ENCODE measurements at regions not wholly inside any gene's neighbourhood (a gene's known extent, or its start where the extent isn't known, plus 50 kb on each side); places are given as distances from the start of the nearest gene placed in this dataset.
"Not testable (repeated sequence)": the region's sequence is repeated elsewhere in the genome, so short reads cannot be mapped to it uniquely, and the experiment has no call there.

DNA sequence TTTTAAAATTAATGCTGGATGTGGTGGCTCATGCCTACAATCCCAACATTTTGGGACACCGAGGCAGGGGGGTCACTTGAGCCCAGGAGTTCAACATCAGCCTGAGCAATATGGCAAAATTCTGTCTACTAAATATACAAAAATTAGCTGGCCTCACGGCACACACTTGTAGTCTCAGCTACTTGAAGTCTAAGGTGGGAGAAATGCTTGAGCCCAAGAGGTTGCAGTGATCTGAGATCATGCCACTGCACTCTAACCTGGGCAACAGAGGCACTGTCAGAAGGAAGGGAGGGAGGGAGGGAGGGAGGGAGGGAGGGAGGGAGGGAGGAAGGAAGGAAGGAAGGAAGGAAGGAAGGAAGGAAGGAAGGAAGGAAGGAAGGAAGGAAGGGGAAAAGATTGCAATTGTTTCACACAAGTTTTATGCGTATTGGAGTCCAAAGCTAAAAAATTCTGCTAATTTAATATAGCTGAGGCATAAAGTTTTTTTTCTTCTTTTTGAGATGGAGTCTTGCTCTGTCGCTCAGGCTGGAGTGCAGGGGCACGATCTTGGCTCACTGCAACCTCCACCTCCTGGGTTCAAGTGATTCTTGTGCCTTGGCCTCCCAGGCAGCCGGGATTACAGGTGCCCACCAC lies 328.8 kb downstream of the KLF12 start:
- not testable (repeated sequence) for DNase-seq

- no peak for DNase-seq
Observed at GRCh38 chr13:73803997-73804396, 330.2 kb downstream of the KLF12 start.

DNA sequence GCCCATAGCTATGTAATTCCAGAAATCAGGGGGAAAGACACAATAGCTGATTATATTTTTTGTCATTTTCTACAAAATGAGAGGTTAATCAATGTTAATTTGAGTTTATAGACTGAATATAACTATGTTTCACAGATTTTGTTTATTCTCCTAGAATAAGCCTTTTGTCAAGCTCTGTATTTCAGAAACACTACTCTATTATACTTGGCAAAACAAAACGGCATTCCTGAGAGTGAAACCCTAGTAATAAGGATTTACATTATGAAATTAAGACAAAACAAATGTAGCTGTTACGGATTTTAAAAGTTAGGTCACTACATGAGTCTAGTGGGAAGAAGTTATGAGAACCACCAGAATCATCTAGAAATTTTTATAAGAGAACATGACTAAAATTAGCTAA lies 334.2 kb downstream of the KLF12 start:
- no peak for DNase-seq

DNA sequence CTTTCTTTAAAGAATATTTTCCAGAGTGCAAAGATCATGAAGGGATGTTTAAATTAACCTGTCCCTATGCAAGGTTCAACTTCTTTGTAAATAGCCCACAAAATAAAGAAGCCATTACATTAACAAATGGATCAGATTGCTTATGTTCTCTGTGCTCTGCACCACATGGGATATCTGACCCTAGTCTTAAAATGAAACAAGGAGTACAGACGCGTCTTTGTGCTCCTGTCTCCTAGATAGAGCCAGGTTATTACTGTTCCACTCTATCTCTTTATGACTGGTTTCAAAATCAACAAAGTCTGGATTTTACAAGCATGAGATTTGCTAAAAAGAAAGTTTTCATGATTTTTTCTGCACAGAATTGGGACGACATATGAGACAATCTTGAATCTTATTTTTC lies 339.4 kb downstream of the KLF12 start:
- no peak for DNase-seq

DNA sequence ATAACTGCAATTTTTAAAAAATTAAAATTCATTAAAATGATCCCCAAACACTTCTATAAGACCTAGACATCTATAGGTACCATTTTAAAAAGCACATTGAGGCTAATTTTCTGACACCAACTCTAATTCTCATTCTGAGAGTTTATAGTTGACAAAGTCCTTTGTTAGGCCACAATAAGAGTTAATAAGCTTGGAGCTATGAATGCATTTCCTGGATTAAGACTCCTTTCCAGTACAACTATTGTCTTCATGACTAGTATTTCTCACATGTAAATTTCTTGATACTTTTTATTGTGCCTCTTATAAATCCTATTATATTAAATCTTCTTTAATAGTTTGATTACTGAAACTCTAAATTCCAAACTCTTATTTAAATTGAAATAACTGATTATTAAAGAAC lies 340.8 kb downstream of the KLF12 start:
- no peak for DNase-seq

- no peak for DNase-seq
Observed at GRCh38 chr13:73792796-73793195, 341.4 kb downstream of the KLF12 start.

GRCh38 chr13:73782450-73783449 lies 351.5 kb downstream of the KLF12 start:
- DNase-seq = no peak

DNA sequence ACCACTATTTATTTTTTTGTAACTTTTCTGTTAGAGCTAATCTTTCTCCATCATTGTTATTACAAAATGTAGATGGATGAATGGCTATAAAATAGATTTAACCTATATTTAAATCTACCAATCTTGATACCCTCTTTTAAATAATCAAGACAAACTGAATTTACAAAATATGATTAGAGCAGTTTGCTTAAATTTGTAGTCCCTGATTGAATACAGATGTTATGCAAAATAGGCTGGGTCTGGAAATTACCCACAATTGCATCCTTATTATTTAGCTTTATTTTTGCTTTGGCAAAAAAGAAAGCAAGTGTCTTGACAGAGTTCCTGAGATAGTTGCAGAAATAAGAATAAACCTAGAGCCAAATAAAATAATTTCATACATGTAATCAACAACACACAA lies 352.8 kb downstream of the KLF12 start:
- DNase-seq = no peak

- DNase-seq = no peak
Observed at GRCh38 chr13:73779881-73780280, 354.3 kb downstream of the KLF12 start.

GRCh38 chr13:73778242-73778864 lies 355.9 kb downstream of the KLF12 start:
- no peak for DNase-seq

GRCh38 chr13:73777134-73777533 lies 357.1 kb downstream of the KLF12 start:
- no peak for DNase-seq

GRCh38 chr13:73776151-73776785 lies 357.9 kb downstream of the KLF12 start:
- no peak for DNase-seq

DNA sequence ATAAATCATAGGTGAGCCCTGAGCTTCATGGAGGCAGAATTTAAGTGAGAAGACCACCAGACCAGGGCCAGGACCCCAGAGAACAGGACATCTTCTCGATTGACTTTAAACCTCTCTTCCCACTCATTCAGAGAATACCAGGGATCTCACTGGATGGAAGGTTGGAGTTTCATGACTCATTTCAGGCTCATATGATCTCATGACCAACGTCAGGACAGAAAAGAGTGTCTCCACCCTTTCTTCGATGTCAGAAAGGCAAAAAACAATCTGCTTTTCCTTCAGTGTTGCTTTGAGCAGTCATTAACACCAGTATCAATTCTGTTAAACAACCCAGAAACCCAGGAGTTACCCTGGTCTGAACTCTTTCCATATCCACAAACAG lies 361.0 kb downstream of the KLF12 start:
- DNase-seq = no peak

- DNase-seq = no peak
Observed at GRCh38 chr13:73772449-73773167, 361.6 kb downstream of the KLF12 start.

DNA sequence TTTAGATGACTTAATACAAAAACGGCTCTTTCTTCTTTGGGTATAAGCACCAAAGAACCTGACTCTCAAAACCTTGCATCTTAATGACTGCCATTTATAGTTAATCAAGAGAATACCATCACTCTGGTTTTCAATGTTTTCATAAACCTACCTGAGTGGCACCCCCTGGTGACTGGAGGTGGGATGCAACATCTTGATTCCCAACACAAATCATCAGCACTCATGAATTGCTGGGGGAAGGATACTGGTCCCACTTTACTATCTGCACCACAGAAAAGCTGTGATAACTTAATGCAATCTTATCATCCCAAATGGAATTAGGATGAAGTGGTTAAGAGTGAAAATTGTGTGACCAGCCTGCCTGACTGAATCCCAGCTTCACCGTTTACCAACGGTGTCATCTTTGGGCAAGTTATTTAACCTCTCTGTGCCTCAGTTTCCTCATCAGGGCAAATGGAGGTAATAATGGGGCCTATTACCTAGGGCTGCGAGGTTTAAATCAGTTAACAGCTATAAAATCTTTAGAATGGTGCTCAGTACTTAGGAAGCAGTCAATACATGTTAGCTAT lies 366.4 kb downstream of the KLF12 start:
- no peak for DNase-seq

DNA sequence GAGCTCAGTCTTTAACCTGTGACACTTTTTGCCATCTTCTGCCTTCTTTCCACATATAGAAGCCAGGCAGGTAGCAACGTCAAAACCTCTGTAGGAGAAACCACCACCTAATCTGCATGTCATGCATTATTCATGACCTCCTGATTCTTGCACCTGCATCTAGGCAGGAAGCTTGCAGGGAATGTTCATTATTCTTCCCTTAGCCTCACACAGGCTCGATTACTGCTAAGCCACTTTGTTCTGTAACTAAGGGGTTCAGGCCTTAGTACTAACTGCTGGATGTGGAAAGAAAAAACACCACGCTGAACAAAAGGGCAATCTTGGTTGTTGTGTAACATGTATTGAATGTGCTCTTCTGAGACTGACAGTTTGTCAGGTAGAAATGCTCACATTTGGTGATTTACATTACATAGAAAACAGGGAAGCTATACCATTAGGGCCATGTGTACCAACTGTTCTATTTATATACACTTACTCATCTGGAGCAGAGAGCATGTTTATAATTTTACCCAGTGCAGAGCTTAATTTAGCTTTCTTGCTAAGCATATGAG lies 366.9 kb downstream of the KLF12 start:
- no peak for DNase-seq

- peak; percentile 97 for DNase-seq
Observed at GRCh38 chr13:73765651-73766384, 368.4 kb downstream of the KLF12 start.

GRCh38 chr13:73759434-73759833 lies 374.8 kb downstream of the KLF12 start:
- no peak for DNase-seq

- no peak for DNase-seq
Observed at GRCh38 chr13:73757481-73758233, 376.5 kb downstream of the KLF12 start.

Data from muscle of arm (tissue), 1 donor.